ENCODE measurements at regions not wholly inside any gene's neighbourhood (a gene's known extent, or its start where the extent isn't known, plus 50 kb on each side); places are given as distances from the start of the nearest gene placed in this dataset.

DNA sequence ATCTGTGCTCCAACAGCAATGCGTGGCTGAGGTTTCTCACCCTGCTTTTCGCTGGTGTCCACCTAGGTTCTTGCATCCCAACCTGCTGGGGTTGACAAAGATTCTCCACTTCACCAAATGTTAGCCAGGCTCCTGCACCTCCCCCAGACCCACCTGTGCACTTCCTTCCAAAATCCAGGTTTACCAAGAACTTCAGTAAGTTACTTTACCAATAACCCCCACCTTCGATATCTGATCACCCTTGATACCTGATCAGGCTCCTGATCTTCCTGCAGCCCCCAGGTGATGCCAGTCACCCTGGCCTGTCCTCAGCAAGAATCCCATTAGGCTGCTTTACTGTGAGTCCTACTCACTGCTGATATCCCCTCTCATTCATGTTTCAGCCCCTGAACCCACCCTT, 1203.4 kb downstream of the TBC1D22A start:
- DNase-seq: no peak

DNA sequence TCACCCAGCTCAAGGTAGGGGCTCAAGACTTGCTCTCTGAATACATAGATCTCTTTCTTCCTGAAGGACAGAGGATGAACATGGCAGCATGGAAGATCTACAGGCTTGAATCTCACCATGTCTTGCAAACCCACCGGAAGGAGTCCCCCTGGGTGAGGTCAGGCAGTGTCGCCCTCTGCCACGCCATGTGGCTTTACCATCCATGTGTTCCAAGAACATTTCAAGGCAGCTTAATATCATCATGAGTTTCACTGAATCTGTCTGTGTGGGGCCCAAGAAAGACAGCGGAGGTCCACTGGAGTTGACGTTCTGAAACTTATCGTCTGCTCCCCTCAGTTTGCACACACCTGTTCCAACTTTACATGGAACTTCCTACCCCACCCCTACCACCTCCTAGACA, 1202.6 kb downstream of the TBC1D22A start:
- no peak for DNase-seq

- DNase-seq: no peak
Measured at GRCh38 chr22:47963660-47964059, 1201.2 kb downstream of the TBC1D22A start.

DNA sequence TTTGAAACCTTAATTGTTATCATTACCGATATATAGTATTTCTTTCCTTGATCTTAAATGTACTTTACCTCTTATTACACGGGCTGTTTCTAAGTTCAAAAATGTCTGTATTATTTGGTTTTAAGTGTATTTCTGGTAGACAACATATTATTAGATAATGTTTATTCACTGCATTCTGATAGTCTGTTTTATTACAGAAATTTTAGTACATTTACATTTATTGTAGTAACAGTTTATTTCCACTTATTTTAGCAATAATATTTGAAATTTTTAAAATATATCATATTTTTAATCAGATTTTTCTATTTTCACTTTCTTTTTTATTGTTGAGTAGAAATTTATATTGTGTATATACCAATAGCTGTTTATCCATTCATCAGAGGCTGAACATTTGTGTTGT, 1195.2 kb downstream of the TBC1D22A start:
- no peak for DNase-seq

- DNase-seq: no peak
Measured at GRCh38 chr22:47954107-47954506, 1191.7 kb downstream of the TBC1D22A start.

DNA sequence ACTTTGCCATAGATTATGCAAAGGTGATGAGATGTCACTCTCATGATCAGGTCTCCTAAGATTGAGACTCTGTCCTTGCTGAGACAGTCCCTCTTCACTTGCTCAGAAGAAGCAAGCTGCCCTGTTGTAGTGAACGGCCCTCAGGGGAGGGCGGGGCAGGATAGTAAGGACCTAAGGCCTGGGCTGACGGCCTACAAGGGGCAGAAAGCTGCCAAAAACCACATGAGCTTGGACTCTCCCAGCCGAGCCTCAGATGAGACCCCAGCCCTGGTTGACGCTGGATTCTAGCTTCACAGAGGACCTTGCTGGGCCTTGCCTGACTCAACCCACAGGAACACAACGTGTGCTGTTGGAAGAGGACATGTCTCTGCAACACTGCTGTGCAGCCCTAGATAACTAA, 1182.5 kb downstream of the TBC1D22A start:
- DNase-seq: no peak

DNA sequence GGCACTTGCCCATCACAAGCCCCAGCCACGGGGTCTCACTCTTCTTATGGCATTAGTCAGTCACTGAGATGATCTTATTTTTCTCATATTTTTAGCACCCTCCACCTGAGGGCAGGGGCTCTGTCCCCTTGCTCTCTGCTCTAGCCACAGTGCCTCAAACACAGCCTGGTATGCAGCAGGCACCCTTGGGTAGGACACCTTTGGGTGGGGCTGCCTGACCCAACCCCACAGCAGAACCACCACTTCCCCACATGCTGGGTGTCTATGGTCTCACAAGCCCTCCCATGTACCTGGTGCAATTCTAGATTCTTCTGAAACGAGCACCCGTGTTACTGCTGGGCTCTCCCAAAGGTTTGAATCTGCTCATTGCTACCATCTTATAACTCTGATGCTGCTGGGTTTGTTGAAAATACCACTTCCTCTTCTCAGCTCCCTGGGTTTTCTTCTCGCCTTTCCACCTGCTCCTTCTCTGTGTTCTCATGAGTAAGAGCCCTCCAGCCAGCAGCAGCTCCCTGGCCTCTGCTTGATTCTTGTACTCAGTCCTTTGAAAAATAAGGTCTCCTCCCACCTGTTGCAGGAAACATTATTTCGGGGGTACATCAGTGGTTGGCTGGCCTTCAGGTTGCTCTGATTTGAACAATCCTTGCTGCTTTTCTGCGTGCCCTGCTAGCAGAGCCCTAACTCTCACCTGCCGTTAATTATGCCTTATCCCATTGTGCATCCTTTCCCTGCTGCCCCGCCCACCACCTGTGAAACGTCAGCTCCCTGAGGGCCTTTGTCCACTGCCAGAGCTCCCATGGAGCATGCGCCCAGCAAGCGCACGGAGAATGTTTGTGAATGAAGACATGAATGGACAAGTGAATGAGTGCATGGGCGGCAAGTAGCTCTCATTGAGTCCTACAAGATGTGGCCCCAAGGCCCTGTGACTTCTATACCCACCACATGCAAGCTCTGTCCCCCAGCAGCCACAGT, 1181.6 kb downstream of the TBC1D22A start:
- no peak for DNase-seq

DNA sequence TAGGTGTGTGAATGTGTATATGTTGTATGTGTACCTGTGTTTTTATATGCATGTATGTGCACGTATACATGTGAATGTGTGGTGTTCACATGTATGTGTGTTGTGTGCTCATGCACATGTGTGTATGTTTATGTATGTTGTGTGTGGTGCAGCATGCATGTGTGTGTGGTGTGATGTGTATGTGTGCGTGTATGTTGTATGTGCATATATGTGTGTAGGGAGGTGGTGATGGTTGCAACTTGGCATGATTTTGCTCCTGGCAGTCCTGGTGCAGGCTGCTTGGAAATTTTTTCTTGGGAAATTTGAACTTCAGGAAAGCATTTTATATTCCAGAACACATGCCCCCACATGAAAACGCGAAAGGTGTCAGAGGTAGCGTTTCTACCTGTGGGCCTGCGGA, 1177.8 kb downstream of the TBC1D22A start:
- DNase-seq: no peak

DNA sequence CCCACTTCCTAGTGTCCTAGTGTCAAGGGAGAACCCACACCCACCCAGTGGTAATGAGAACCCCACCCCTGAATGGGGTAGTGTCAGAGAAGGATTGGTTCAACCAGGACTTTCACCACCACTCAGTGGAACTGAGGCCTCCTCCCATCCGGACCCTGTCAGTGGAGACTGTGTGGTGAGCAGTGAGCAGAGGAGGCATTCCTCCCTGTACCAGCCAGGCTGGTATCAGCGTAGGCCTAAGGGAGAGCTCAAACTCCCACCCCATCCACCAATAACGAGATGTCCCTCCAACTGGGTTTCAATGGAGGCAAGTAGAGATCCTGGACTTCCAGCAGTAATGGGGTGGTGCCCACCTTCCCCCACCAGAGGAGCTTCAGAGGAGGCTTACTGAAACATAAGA, 1171.4 kb downstream of the TBC1D22A start:
- DNase-seq: no peak

GRCh38 chr22:47933226-47933625, 1170.8 kb downstream of the TBC1D22A start:
- DNase-seq: no peak

DNA sequence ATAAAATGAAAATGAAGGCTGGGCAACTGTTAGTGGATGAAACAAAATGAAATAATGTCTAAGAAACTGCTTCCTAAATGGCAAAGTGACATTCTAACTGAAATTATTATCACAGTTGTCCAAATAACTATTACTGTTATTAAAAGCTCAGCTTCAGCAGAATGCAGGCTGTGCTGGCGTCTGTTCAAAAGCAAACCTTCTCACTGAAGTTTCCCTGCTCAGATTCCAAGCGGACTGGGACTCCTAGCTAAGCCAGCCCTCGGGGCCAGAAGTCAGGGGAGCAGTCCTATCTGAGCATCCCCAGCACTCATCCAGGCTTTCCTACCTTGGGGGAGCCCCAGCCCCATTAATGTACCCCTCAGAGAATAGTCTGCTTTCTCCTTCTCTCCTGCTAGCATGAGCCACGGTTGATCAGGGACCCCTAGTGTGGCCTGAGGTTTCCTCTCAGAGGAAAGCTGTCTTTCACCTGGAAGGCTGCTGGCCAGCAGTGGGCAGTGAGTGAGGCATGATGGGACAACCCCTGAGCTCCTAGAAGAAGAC, 1167.3 kb downstream of the TBC1D22A start:
- no peak for DNase-seq

- DNase-seq: no peak
Measured at GRCh38 chr22:47929073-47929472, 1166.6 kb downstream of the TBC1D22A start.

DNA sequence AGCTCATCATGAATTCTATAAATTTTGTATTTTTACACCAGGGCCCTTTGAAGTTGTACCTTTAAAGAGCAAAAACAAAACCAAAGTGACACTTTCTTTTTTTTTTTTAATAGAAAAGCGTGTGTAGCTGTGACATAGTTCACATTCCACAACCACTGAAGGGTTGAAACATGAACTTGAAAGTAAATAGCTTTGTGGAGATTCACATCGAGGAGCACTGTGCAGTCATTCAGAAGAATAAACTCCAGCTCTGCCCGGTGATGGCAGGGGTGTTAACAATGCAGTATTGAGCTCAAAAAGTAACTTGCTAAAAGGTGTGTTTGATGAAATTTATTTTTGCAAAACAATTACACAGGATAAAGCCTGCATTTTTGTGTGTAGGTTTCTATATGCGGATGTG, 1166.2 kb downstream of the TBC1D22A start:
- DNase-seq: no peak

DNA sequence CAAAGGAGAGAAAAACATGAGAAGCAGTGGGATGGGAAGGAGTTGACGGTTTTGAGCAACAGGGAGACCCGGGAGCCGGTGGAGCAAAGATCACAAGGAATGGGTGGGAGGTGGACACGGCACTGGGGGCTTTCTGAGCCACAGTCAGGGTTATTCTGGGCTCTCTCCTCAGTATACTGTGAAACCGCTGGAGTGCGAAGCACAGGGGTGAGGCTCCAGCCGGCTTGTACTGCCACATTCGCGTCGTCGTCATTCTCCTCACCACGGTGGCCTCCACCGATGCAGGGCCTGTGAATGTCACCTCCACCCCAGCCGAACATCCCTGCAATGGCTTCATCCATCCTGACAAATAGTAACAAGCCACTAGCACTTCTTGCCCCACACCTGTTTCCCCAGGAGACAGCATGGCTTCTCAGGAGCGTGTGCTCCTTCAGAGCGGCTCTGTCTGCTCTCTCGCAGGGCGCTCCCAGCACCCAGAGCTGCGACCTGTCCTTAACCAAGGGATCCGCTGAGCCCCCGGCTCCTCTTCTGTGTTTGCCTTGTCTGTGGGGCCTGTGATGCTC, 1165.3 kb downstream of the TBC1D22A start:
- no peak for DNase-seq

DNA sequence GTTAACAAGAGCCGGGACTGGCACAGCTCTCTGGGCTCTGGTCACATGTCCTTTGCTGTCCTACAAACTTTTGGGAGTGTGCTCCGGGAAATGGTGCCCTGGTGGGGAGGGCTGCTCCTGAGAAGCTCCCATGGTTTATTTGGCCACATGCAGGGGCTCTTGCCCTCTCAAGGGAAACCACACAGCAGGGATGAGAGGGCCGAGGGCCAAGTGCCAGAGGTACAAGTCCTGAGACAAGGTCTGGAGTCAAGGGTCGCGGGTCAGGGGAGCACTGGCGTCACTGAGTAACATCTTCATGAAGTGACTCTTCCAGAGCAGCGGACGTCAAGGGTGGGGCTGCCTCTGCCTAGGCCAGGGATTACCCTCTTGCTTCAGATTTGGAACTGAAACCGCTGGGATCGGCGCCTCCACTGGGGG, 1160.6 kb downstream of the TBC1D22A start:
- DNase-seq: no peak

DNA sequence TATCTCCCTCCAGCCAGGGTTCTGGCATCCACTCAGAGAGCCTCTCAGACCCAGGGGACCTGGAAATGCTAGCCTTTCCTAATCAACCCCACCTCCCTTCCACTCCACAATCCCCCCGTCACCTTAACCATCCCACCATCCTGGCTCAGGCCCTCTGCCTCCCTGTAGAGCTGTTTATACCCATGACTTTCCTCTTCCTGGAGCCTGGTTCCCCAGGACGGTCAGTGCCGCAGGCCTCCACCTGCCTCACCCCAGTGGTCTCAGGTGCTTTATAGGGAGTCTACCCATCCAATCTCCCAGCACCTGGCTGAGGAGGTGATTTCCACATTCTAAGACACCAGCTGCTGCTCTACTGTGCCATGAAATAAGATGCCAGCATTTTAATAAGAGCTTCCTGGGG, 1159.5 kb downstream of the TBC1D22A start:
- DNase-seq: no peak

- DNase-seq: no peak
Measured at GRCh38 chr22:47920380-47920959, 1158.0 kb downstream of the TBC1D22A start.

DNA sequence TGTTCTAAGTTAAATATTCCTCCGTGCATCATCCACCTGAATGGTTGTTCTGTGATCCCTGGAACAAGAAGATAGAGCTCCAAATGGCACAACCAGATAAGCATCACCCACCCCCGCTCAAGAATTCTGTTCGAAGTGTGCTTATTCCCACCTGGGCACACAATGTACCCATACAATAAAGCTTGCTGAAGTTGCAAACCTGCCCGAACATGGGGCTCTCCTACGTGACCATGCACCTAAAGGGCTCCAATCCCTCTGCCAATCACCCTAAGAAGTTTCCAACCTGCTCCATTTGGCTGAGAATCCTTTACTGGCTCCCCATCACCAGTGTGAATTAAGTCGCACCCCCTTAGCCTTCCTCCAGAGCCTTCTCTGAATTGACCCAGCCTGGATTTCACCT, 1157.4 kb downstream of the TBC1D22A start:
- DNase-seq: no peak

DNA sequence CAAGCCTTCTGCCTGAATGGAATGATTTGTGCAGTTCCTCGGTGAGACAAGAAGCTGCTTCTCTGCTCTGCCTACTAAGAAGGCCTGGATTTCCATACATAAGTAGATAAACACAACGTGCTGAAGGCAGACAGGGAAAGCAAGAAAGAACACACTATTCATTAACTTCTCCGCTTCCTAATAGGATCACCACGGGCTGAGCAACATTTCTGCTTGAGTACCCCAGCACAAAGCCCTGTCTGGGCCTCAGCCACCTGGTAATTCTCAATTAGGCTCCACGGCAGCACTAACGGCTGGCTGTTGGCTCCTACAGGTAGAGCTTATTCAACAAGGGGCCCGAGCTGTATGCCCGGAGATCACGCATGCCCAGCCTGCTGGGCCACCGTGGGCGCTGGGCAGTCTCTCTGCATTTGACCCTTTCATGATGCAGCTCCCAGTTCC, 1156.6 kb downstream of the TBC1D22A start:
- DNase-seq: no peak

DNA sequence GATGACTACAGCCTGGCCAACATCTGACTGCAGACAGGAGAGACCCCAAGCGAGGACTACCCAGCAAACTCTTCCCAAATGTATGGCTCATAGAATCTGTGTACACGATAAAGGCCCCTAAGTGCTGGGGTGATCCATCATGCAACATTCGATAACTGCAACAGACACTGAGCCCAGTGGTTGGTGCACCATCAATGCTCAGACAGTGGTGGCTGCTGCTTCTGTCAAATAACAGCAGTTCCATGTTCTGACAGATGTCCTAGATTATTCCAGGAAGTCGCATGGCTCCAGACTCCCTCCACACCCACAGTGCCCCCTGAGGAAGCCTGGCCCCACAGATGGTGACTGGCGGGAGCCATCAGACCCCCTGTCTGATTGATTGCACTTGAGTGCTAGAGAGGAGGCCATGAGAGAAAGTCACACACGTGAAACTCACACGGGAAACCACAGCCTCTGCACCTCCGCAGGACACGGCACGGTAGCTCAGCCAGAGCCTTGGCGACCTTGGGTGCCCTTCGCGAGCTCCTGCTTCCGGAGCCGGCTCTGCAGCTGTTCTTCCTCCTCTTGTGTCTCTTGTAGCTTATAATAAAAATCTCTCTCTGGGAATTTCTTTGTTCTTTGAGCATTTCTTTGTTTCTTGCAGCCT, 1155.9 kb downstream of the TBC1D22A start:
- no peak for DNase-seq

DNA sequence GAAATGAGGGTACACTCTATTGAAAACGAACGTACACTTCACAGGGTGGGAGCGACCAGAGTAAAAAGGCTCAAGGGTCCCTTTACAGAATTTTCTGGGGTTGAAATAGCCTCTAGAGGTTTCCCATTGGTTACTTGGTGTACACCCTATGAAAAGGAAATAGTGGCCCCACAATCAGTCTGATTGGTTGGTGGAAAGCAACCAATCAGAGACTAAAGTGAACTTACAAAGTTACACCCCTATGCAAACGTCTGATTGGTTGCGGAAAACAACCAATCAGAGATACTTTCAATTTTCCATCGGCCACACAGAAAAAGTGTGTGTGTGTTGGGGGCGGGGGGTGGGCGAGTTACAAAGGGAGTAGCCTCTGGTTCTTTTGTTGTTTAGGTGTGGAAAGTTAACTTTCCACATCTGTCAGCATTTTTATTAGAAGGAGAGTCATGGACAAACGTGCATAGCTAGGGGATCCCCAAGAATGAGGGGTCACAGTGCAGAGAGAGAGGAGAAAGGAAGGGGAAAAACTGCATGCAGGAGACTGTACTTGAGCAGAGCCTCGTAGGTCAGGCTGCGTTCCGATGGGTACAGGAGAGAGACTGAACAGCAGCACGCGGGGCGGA, 1152.1 kb downstream of the TBC1D22A start:
- no peak for DNase-seq

DNA sequence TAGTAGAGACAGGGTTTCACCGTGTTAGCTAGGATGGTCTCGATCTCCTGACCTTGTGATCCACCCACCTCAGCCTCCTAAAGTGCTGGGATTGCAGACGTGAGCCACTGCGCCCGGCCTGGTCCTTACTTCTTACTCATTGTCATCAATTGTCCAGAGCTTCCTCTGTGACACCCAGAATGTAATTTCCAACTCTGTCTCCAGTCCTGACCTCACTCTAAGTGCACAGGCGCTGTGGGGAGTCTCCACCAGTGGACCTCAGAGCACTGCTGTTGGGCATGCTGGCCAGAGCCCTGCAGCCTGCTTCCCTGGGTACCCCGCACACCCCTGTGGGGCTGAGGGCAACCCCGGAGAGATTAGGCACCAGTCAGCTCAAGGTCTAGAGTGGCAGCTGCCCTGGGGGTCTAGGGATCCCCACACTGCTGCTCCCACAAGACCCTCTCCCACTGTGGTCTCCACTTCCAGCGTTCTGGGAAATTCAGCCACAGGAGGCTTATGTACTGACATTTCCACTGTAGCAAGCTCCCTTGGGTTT, 1140.3 kb downstream of the TBC1D22A start:
- no peak for DNase-seq

Data from GOT3 (cell line).